PC-3 (cell line): ENCODE measurements at regions not wholly inside any gene's neighbourhood (a gene's known extent, or its start where the extent isn't known, plus 50 kb on each side); places are given as distances from the start of the nearest gene placed in this dataset.

ENCODE experiments used
- ATAC-seq: fragments of 200-7000 bp; cut with Tn5 transposase; 2 replicates; pipeline ENCODE4 v1.9.1; 2020; ENCODE audit warnings: mild to moderate bottlenecking, moderate library complexity
- BruUV-seq: library from RNA; stranded (reverse); fragments of 400-500 nt; replicated peaks from 2 replicates; lab custom pipeline; 2021; lab: Mats Ljungman, UMichigan
- CTCF ChIA-PET: fragments of 300-600 bp; sonication (Branson Sonifier 250); formaldehyde crosslinking; loops from one replicate; lab custom pipeline; 2022; ENCODE audit warnings: antibody characterized with exemption; lab: Charles Lee
- POLR2A ChIA-PET: fragments of 300-600 bp; sonication (Branson Sonifier 250); formaldehyde crosslinking; loops from one replicate; lab custom pipeline; 2022; ENCODE audit warnings: antibody characterized with exemption; ENCODE audit not compliant: unreplicated experiment; lab: Charles Lee
- DNase-seq: peaks from one replicate; pipeline ENCODE4 v3.0.0-alpha.2; 2015
- H2AFZ ChIP-seq: fragments of 300-600 bp; sonication (generic); 2 replicates; pipeline ENCODE4 v1.6.0; 2016; ENCODE audit warnings: antibody characterized with exemption, low read length
- H3F3A ChIP-seq: fragments of 300-600 bp; sonication (generic); one replicate; pipeline ENCODE4 v1.6.0; 2017; ENCODE audit warnings: antibody characterized with exemption, low read length, control low read depth, mild to moderate bottlenecking; ENCODE audit not compliant: unreplicated experiment
- H3K27ac ChIP-seq: fragments of 300-600 bp; sonication (generic); 2 replicates; pipeline ENCODE4 v1.5.1; 2016; ENCODE audit warnings: mild to moderate bottlenecking, low read length
- H3K27me3 ChIP-seq: fragments of 300-600 bp; sonication (generic); 2 replicates; pipeline ENCODE4 v1.6.1; 2016; ENCODE audit warnings: low read length, mixed read lengths
- H3K36me3 ChIP-seq: fragments of 300-600 bp; sonication (generic); 2 replicates; pipeline ENCODE4 v1.6.1; 2016; ENCODE audit warnings: low read depth, mixed run types, low read length, mixed read lengths
- H3K4me1 ChIP-seq: fragments of 300-600 bp; sonication (generic); 2 replicates; pipeline ENCODE4 v1.5.1; 2016; ENCODE audit warnings: low read length; ENCODE audit not compliant: insufficient read depth
- H3K4me2 ChIP-seq: fragments of 300-600 bp; sonication (generic); 2 replicates; pipeline ENCODE4 v1.6.0; 2016; ENCODE audit warnings: low read length
- H3K4me3 ChIP-seq: fragments of 300-600 bp; sonication (generic); 2 replicates; pipeline ENCODE4 v1.5.1; 2016; ENCODE audit warnings: mild to moderate bottlenecking, low read length, mixed read lengths
- H3K79me2 ChIP-seq: fragments of 300-600 bp; sonication (generic); 2 replicates; pipeline ENCODE4 v1.6.1; 2017; ENCODE audit warnings: low read length, mixed read lengths
- H3K9ac ChIP-seq: fragments of 300-600 bp; sonication (generic); 2 replicates; pipeline ENCODE4 v1.6.0; 2016; ENCODE audit warnings: mild to moderate bottlenecking, low read length
- H3K9me2 ChIP-seq: fragments of 300-600 bp; sonication (generic); replicated peaks from 2 replicates; pipeline ENCODE4 v1.6.1; 2016; ENCODE audit warnings: mixed run types, low read length, mixed read lengths
- H3K9me3 ChIP-seq: fragments of 300-600 bp; sonication (generic); 2 replicates; pipeline ENCODE4 v1.6.1; 2016; ENCODE audit warnings: low read length, mixed read lengths
- H4K20me1 ChIP-seq: fragments of 300-600 bp; sonication (generic); 2 replicates; pipeline ENCODE4 v1.6.1; 2016; ENCODE audit warnings: low read length, mixed read lengths
- CTCF ChIP-seq: fragments of 300-600 bp; sonication (generic); conservative IDR thresholded peaks from 2 replicates; pipeline ENCODE4 v1.5.1; 2017; ENCODE audit warnings: antibody characterized with exemption, low read depth, mild to moderate bottlenecking, low read length
- EZH2 ChIP-seq: fragments of 300-600 bp; sonication (generic); IDR thresholded peaks from one replicate; pipeline ENCODE4 v1.6.1; 2017; ENCODE audit warnings: antibody characterized with exemption, mild to moderate bottlenecking, low read length; ENCODE audit not compliant: unreplicated experiment
- EZH2phosphoT487 ChIP-seq: fragments of 300-600 bp; sonication (generic); IDR thresholded peaks from 2 replicates; pipeline ENCODE4 v1.6.1; 2018; ENCODE audit warnings: mild to moderate bottlenecking, antibody characterized with exemption, low read length, borderline replicate concordance
- intact Hi-C: fragments of 100-400 bp; cut with micrococcal nuclease; formaldehyde crosslinking; loops from 2 replicates; pipeline ENCODE4 v1.9.0; 2023

GRCh38 chr16:64151990-64152767 lies 969.7 kb downstream of the CDH11 start:
- H3K9me3 ChIP-seq: no peaks in the 10 kb centered on the region
- H2AFZ ChIP-seq: no peak overlapping the region
- H3F3A ChIP-seq: no peaks in the 10 kb centered on the region
- no peak overlapping the region for H3K4me3 ChIP-seq
- no peaks in the 10 kb centered on the region for H3K79me2 ChIP-seq
- DNase-seq (no peak), ATAC-seq (no peak)
- no peaks in the 10 kb centered on the region for H3K27me3 ChIP-seq
- H3K36me3 ChIP-seq: no peaks in the 10 kb centered on the region
- H4K20me1 ChIP-seq: no peaks in the 10 kb centered on the region
- H3K9ac ChIP-seq: no peak overlapping the region
- H3K4me1 ChIP-seq: peaks cover 28% of the 10 kb centered on the region
- H3K4me2 ChIP-seq: no peak overlapping the region
- intact Hi-C loops: loop anchor here (10.0 kb wide), 2 partner anchors 143 to 293 kb away; no protein-coding TSS in a partner anchor
- POLR2A ChIA-PET: no interaction called here
- no TSS peak for BruUV-seq
- H3K27ac ChIP-seq: no peak overlapping the region
- no peaks in the 10 kb centered on the region for H3K9me2 ChIP-seq
- TF ChIP-seq CTCF: no peak
- TF ChIP-seq EZH2phosphoT487: no peak
- TF ChIP-seq EZH2: no peak
- CTCF ChIA-PET: no interaction called here

GRCh38 chr16:64150193-64150592 lies 971.7 kb downstream of the CDH11 start:
- H3K9ac ChIP-seq: no peak overlapping the region
- CTCF ChIA-PET: no interaction called here

More at GRCh38 chr16:64150193-64150592, 971.7 kb downstream of the CDH11 start:
- no peak overlapping the region for H3K27ac ChIP-seq
- intact Hi-C loops: loop anchor here (1.0 to 10.0 kb wide), 3 partner anchors 11 to 295 kb away; no protein-coding TSS in a partner anchor
- H3K9me3 ChIP-seq: no peaks in the 10 kb centered on the region
- no peaks in the 10 kb centered on the region for H3F3A ChIP-seq
- no peaks in the 10 kb centered on the region for H3K9me2 ChIP-seq
- peaks cover 28% of the 10 kb centered on the region for H3K4me1 ChIP-seq
- no TSS peak for BruUV-seq
- no peak overlapping the region for H2AFZ ChIP-seq
- ATAC-seq (peak; percentile 88), DNase-seq (peak; percentile 74)
- TF ChIP-seq EZH2phosphoT487 (no peak), CTCF (no peak), EZH2 (no peak)
- no peaks in the 10 kb centered on the region for H3K79me2 ChIP-seq
- POLR2A ChIA-PET: no interaction called here
- H3K36me3 ChIP-seq: no peaks in the 10 kb centered on the region
- H4K20me1 ChIP-seq: no peaks in the 10 kb centered on the region
- H3K4me2 ChIP-seq: peak overlapping the region; percentile 41
- no peak overlapping the region for H3K4me3 ChIP-seq
- H3K27me3 ChIP-seq: no peaks in the 10 kb centered on the region
